ENCODE measurements at regions not wholly inside any gene's neighbourhood (a gene's known extent, or its start where the extent isn't known, plus 50 kb on each side); places are given as distances from the start of the nearest gene placed in this dataset.

DNA sequence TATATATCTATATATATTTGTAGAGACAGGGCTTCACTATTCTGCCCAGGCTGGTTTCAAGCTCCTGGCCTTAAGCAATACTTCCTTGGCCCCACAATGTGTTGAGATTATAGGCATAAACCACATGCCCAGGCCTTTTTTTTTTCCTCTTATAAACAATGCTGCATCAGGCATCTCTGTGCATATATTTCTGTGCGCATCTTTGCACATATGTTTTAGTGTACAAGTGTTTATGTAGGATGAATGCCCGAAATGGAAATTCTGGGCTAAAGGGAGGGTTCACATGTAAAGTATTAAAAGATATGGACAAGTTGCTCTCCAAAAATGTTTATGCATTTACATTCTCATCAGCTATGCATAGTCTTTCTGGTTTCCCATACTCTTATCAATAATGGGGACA, 183.2 kb upstream of the SPRED2 start:
- TF ChIP-seq, protein P1, sequence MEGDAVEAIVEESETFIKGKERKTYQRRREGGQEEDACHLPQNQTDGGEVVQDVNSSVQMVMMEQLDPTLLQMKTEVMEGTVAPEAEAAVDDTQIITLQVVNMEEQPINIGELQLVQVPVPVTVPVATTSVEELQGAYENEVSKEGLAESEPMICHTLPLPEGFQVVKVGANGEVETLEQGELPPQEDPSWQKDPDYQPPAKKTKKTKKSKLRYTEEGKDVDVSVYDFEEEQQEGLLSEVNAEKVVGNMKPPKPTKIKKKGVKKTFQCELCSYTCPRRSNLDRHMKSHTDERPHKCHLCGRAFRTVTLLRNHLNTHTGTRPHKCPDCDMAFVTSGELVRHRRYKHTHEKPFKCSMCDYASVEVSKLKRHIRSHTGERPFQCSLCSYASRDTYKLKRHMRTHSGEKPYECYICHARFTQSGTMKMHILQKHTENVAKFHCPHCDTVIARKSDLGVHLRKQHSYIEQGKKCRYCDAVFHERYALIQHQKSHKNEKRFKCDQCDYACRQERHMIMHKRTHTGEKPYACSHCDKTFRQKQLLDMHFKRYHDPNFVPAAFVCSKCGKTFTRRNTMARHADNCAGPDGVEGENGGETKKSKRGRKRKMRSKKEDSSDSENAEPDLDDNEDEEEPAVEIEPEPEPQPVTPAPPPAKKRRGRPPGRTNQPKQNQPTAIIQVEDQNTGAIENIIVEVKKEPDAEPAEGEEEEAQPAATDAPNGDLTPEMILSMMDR (IDR thresholded peaks at IDR 0.05; ENCODE audit: insufficient read depth, low read length, poor library complexity, severe bottlenecking) = no peak
- no peak for DNase-seq (ENCODE audit: low read depth)
- Histone ChIP-seq H3K27me3 (ENCODE audit: control insufficient read depth, insufficient read depth, low read length) (no peaks in the 10 kb centered on the region), H3K36me3 (ENCODE audit: control insufficient read depth, insufficient read depth, low read length) (no peaks in the 10 kb centered on the region), H3K4me3 (ENCODE audit: low read depth, low read length) (no peak overlapping the region)

DNA sequence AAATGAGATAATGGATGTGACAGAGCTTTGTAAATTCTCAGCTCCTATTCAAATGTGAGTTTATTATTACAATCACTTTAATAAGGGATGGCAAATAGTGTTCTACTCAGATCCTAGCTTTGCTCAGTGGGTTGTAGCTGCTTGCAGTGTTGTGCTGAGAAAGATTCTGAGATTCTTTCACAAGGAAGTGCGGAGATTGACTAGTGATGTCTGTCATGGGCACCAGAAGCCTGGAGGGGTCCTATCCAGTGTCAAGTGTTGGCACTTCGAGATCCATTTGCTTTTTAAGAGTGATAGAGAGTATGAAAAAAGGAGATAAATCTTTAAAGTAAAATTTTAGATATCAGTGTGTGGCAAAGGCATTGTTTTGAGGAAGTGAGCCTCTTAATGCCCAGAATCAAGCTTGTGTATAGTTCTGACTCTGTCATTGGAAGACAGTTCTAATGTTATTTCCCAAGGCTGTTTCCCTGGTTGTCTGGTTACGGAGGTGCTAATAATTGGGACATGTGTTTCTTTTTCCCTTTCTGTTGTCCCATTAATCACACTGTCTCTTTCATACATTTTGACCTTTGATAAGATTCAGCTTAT, 181.7 kb upstream of the SPRED2 start:
- TF ChIP-seq, protein P1 (IDR thresholded peaks at IDR 0.05; ENCODE audit: insufficient read depth, low read length, poor library complexity, severe bottlenecking) = no peak
- H3K27me3 ChIP-seq (ENCODE audit: control insufficient read depth, insufficient read depth, low read length) = no peaks in the 10 kb centered on the region
- DNase-seq (ENCODE audit: low read depth) = no peak
- no peak overlapping the region for H3K4me3 ChIP-seq (ENCODE audit: low read depth, low read length)
- H3K36me3 ChIP-seq (ENCODE audit: control insufficient read depth, insufficient read depth, low read length) = no peaks in the 10 kb centered on the region

DNA sequence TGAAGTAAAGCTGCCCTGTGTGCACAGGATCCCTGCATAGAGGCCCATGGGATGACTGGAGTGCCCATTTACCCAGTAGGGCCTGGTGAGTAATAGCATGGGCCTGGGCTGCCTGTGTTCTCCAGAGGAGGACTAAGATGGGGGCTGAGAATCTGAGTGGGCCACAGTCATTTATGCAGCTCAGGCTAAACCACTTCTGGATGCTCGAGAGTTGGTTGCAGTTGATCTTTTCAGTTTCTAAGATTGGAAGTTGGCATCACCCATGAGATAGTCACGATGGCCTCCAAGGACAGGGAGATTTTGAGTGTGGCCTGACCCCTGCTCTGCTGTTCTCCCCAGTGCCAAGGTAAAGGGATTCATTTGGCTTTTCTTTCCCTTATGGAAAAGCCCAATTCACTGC, 179.1 kb upstream of the SPRED2 start:
- TF ChIP-seq, protein P1 (IDR thresholded peaks at IDR 0.05; ENCODE audit: insufficient read depth, low read length, poor library complexity, severe bottlenecking) = no peak
- Histone ChIP-seq H3K4me3 (ENCODE audit: low read depth, low read length) (no peak overlapping the region), H3K36me3 (ENCODE audit: control insufficient read depth, insufficient read depth, low read length) (no peaks in the 10 kb centered on the region), H3K27me3 (ENCODE audit: control insufficient read depth, insufficient read depth, low read length) (no peaks in the 10 kb centered on the region)
- DNase-seq (ENCODE audit: low read depth) = no peak

DNA sequence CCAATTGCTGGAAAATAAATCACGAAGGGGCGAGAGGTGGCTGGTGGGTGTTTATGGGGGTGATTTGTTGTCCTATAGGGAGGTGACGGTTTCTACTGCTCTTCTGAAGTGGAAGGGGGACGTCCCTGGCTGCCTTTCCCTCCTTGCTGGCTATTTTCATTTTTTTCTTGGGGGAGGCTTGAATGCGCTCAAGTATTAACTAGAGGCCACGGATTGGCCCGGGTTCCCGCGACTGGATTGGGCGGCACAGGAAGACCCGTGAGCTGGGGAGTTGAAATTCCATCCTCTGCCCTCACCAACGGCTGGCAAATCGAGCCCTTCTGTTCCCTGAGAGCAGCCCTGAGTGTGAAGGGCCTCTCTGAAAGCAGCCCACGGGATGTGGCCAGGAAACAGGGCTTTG, 176.5 kb upstream of the SPRED2 start:
- TF ChIP-seq, protein P1 (IDR thresholded peaks at IDR 0.05; ENCODE audit: insufficient read depth, low read length, poor library complexity, severe bottlenecking) = no peak
- no peak for DNase-seq (ENCODE audit: low read depth)
- H3K27me3 ChIP-seq (ENCODE audit: control insufficient read depth, insufficient read depth, low read length) = no peaks in the 10 kb centered on the region
- H3K4me3 ChIP-seq (ENCODE audit: low read depth, low read length) = no peak overlapping the region
- no peaks in the 10 kb centered on the region for H3K36me3 ChIP-seq (ENCODE audit: control insufficient read depth, insufficient read depth, low read length)

DNA sequence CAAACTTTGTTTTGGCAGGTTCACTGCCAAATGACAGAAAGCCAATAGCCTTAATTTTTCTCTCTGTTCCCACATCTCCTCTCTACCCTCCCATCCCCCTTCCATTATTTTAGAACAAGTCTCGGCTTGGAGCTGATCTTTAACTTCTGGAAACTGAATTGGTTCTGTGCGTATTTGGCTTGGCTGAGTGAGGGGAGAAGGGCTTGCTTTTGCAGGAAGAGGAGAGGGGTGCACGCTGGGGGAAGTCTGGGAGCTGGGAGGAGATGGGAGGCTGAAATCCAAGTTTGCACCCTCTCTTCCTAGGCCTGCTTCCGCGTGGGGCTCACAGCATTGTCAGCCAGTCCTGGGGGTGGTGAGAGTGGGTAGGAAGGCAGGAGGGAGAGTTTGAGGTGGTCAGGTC, 176.1 kb upstream of the SPRED2 start:
- Histone ChIP-seq H3K4me3 (ENCODE audit: low read depth, low read length) (no peak overlapping the region), H3K27me3 (ENCODE audit: control insufficient read depth, insufficient read depth, low read length) (no peaks in the 10 kb centered on the region), H3K36me3 (ENCODE audit: control insufficient read depth, insufficient read depth, low read length) (no peaks in the 10 kb centered on the region)
- TF ChIP-seq, protein P1 (IDR thresholded peaks at IDR 0.05; ENCODE audit: insufficient read depth, low read length, poor library complexity, severe bottlenecking) = no peak
- no peak for DNase-seq (ENCODE audit: low read depth)

DNA sequence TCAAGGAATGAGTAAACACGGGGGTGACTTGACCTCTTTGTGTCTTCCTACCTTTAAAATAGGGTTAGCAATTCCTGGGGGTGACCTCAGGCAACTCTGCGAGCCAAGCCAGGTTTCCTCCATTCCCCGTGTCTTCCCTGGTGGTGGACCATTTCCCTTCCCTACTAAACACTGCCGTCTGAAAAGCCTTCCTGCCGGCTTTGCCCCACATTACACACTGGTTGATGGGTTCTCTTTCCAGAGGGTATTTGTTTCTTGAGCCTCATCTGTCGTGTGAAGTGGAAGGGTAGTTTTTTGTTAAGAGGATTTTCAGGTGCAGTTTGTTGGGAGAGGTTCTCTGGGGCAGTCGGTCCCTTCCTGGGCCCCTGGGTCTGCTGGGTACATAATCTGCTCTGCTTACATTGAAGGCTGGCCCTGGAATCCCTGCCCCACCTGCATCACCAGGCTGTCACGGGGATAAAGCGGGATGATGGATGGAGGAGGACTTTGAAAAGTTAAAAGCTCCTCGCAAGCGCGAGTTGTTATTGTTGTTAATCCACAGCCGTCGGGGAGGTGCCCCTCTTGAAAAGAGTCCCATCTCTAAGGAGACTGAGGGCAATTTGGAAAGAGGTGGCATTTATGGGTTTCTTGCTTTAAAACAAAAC, 175.4 kb upstream of the SPRED2 start:
- no peak for DNase-seq (ENCODE audit: low read depth)
- Histone ChIP-seq H3K4me3 (ENCODE audit: low read depth, low read length) (no peak overlapping the region), H3K27me3 (ENCODE audit: control insufficient read depth, insufficient read depth, low read length) (no peaks in the 10 kb centered on the region), H3K36me3 (ENCODE audit: control insufficient read depth, insufficient read depth, low read length) (no peaks in the 10 kb centered on the region)
- TF ChIP-seq, protein P1 (IDR thresholded peaks at IDR 0.05; ENCODE audit: insufficient read depth, low read length, poor library complexity, severe bottlenecking) = no peak

Data from kidney epithelial cell (primary cell).